ENCODE measurements at regions not wholly inside any gene's neighbourhood (a gene's known extent, or its start where the extent isn't known, plus 50 kb on each side); places are given as distances from the start of the nearest gene placed in this dataset.
"Not testable (repeated sequence)": the region's sequence is repeated elsewhere in the genome, so short reads cannot be mapped to it uniquely, and the experiment has no call there.

DNA sequence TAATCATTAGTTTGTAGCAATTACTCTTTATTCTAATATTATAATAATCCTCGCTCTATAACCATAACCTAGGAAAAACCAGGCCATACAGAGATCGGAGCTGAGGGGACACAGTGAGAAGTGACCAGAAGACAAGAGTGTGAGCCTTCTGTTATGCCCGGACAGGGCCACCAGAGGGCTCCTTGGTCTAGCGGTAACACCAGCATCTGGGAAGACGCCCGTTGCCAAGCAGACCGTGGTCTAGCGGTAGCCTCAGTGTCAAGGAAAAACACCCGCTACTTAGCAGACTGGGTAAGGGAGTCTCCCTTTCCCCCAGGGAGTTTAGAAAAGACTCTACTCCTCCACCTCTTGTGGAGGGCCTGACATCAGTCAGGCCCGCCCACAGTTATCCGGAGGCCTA is 235.9 kb upstream of the ACO1 start:
- not testable (repeated sequence) for TF ChIP-seq POLR2A (IDR thresholded peaks at IDR 0.05; ENCODE audit: low read length); GATA1 (IDR thresholded peaks at IDR 0.05; ENCODE audit: low read depth, low read length)

All from erythroblast (primary cell).